Suppressor macrophage treated with lipopolysaccharide for 1 hour (primary cell): ENCODE measurements at regions not wholly inside any gene's neighbourhood (a gene's known extent, or its start where the extent isn't known, plus 50 kb on each side); places are given as distances from the start of the nearest gene placed in this dataset.

Source experiments
- DNase-seq, 3 donors: peaks; one replicate each; pipeline ENCODE4 v3.0.0-alpha.2; 2020 to 2022

DNA sequence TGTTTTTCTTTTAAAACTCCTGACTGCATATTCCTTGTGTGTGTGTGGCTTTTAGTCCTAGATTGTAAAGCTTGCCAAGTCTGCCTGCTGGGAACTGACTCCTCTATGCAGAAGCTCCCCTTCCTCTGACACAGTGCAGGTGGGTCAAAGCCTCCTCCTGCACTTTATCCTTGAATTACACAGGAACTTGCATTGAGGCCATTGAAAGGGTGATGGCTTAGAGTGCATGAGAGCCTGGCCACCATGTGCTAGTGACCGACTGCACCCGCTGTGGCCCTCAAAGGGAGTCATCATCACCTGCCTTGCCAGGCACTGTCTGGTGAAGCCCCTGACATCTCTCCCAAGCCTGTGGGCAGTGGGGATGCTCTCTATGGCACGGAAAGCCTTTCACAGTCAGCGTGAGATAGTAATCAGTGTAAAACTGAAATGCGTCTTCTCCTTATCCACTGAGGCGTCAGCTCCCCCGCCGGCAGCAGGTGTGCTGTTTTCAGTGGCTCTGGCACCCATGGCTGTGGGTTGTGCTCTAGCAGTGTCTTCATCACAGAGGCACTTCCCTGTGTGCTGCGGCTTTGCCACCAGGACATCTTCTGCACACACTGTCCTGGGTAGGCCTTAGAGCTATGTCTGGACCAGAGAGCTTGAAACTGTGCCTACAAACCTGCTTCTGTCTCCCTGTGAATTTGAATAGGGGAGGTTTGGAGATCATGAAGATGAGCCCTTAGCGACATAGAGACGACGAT lies 87.9 kb downstream of the THBS2 start:
- no peak for DNase-seq

DNA sequence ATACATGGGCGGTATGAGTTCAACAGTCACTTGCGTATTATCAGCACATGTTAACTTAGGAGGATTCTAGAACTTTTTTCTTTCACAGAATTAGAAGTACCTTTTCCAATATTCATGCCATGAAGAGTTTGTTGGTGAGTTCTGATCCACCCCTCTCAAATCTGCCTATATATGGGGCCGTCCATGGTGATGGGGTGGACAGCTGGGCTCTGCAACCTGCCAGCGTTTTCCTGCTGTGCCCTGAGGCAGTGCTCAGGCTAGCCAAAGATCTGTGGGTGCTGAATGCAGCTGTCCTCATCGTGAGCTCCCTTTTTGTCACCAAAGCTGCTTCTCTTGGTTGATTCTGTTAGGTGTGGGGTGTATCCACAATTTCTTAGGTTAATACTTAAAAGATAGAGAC lies 88.7 kb downstream of the THBS2 start:
- DNase-seq, result no peak

DNA sequence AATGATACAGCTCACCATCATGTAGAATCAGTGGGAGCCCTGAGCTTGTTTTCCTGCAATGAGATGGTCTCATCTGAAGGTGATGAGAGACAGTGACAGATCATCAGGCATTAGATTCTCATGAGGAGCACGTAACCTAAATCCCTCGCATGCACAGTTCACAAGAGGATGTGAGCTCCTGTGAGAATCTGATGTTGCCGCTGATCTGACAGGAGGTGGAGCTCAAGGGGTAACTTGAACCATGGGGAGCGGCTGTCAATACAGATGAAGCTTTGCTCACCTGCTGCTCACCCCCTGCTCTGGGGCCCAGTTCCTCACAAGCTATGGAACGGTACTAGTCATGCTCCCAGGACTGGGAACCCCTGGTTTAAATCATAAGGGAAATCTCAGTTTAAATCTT lies 89.2 kb downstream of the THBS2 start:
- no peak for DNase-seq

DNA sequence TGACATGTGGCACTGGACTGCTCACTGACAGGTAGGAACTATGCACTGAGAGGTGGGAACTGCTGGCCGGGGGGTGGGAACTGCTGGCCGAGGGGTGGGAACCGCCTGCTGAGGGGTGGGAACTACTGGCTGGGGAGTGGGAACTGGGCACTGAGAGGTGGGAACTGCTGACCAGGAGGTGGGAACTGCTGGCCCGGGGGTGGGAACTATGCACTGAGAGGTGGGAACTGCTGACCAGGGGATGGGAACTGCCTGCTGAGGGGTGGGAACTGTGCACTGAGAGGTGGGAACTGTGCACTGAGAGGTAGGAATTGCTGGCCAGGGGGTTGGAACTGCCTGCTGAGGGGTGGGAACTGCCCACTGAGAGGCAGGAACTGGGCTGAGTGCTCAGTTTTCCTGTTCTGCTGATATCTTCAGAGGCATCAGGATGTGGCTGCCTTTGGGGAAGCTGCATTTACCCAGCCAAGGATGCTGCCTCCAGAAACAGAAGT lies 90.2 kb downstream of the THBS2 start:
- peak in 2 of 3 donors; percentile 18 to 29 for DNase-seq

DNA sequence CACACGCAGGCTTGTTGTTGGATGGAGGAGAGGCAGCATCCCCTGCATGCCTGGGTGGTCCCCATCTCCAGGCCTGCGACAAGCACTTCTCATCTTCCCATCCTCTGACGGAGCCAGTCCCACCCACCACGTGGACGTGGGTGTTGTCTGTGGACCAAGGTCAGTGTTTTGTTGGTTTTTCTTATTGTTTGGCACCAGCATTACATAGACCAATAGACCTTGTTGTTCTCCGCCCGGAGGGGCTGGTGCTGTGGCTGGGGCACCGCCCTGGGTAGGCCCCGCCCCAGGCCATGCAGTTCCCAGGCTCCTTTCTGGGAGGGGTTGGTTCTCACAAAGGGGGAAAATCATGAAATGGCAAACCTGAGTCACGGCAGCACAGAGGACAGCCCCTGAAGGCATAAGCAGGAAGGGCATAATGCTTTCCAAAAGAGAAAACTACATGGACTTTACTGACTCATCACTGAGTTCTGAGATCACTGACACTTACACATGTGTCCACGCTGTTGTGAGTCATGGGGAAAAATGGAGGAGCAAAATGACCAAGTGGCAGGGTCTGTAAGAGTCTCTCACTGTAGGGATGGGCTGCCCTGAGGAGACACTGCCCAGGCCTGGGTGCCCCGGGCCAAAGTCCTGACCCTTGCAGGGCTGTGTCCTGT lies 90.8 kb downstream of the THBS2 start:
- peak; percentile 88 to 92 (median 90) for DNase-seq

DNA sequence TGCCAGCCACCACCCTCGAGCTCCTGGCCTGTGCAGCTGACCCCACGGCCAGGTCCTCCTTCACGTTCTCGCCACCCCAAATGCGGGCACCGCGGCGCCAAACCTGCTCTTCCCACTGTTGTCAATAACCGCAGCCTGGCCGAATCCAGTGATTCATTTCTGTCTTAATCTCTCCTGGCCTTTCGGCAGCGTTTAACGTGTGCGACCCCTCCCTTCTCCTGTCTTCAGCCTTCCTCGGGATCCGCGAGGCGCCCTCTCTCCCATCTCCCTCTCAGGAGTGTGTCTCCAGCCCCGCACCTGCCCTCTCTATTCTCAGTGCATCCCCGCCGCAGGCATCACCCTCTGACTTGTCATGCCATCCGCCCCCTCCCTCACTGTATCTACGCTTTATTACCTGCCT lies 91.4 kb downstream of the THBS2 start:
- no peak for DNase-seq

DNA sequence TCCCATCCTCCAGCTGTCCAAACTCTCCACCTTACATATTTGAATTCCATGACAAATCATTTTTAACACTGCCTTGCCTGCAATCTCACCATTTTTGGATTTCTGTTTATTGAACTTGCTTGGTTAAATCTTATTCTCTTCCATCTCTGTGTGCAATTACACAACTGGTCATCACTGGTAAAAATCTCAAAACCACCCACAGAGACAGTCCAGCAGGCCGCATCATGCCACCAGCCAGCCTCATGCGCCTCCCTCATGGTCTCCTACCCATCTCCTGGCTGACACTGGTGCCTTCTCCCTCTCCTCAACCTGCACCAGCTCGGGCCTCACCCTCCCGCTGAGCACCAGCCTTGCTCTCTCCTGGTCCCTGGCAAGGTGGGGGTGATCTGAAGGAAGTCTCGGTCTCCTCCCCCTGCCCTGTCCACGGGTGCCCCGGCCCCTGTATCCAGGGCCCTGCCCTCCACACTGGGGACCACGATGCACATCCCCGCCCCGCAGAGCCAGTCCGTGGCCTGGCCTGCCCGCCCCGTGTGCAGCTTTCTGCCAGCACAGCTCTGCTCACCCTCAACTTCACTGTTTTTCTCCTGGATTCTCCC lies 92.0 kb downstream of the THBS2 start:
- DNase-seq, result no peak

DNA sequence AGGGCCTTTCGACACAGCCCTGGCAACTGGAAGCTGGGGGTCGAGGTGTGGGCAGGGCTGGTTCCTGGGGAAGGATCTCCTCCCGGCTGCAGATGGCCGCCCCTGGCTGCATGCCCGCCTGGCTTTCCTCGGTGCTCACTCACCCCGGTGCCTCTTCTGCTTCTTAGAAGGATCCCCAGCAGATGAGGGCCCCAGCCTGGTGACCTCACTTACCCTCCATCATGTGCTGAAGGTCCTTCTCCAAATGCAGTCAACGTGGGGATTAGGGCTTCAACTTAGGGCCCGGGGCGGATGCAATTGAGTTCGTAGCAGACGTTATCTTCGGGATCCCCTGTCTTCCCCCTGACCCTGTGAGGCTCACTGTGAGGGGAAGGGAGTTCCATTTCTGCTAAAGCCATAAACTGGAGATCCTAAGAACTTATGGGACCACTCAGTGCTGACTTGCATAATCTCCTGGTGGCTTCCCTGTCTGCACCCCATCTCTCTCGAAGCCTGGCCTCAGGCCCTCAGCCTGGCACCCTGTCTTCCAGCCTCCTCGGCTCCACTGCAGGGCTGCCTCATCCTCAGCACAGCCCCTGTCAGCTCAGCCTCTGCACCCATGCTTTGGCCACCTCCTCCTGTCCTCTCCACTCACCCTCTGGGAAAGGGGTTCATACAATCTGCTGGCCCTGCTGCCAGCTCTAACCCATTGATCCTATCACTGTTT lies 92.6 kb downstream of the THBS2 start:
- peak; percentile 24 to 51 (median 38) for DNase-seq

DNA sequence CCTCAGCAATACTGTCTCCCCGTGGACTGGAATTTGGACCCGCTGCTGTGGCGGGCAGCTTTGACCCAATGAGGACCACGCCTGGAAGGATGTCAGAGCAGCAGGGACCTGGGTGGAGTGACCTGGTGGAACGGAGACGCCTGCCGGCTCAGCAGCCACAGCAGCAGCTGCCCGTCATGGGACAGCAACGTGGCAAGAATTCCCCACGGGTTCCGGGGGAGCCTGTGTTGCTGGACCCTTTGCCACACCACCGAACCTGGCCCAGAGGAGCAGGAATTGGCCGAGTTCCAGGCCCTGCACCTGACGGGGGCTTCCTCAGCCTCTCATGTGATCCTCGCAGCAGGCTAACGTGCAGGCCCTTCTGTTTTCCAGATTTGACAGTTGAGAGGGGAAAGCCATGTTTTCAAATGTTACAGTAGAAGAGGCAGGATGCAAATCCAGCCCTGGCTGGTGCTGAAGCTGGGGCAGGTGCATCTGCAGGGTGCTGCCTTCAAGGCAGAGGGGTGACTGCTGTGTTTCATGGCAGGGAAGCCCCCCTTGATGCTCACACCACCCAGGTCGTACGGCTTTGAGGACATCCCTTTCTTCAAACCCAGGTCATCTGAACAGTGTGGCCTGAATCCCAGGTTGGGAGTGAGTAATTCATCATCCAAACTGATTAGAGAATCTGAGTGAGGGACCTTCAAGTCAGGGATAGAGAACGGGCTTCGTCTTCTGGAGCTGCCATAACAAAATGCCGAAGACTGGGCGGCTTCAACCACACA lies 93.4 kb downstream of the THBS2 start:
- DNase-seq, result no peak

DNA sequence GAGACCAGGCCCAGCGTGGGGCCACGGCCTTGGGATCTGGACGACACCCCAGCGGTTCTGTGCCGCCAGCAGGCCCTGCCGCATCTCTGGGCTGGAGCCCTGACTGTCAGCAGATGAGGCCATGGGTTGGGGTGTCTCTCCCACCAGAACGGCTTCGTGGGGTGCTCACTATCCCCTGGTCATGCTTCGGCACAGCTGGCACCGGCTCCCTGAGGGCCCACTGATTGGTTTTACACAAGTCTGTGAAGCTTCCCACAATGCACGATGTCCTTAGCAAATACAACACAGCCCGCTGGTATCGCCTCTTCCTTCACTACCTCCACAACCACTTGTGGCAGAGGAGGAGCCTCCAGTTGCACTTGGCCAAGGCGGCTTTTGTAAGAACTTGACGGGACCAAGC lies 94.3 kb downstream of the THBS2 start:
- no peak for DNase-seq

DNA sequence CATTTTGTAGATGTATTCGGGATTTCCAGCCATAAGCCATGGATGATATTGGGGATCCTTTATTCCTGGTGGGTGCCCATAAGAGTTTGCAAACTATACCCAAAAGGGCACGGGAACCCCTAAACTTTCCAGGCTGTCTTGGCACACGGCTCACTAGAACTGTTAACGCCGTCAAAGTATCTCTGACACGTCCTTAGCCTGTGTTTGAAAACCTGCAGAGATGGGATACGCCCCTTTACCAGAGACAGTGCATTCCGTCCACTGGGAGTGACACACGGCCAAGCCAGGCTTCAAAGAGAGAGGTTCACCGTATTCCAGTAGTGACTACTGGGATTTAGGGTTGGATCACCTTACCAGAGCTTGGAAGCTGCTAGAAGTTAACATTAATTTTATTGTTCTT lies 95.0 kb downstream of the THBS2 start:
- peak in 1 of 3 donors; percentile 5 for DNase-seq

DNA sequence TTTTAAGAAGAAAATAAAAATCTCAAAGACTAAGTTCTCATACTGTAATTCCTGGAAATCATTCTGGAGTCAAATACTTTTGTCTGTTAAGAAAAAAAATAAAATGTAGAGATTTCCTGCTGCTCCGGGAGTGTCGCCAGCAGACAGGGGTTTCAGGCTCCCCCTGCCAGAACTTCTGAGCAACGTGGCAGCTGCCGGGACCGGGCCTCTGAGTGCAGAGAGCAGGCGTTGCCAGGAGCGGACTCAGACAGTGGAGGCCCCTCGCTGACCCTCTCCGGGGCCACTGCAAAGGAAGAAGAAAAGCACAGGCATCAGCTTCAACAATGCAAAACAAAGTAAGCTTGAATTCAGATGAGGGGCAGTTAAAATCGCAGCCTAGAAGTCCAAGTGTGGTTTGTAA lies 95.5 kb downstream of the THBS2 start:
- DNase-seq, result no peak

DNA sequence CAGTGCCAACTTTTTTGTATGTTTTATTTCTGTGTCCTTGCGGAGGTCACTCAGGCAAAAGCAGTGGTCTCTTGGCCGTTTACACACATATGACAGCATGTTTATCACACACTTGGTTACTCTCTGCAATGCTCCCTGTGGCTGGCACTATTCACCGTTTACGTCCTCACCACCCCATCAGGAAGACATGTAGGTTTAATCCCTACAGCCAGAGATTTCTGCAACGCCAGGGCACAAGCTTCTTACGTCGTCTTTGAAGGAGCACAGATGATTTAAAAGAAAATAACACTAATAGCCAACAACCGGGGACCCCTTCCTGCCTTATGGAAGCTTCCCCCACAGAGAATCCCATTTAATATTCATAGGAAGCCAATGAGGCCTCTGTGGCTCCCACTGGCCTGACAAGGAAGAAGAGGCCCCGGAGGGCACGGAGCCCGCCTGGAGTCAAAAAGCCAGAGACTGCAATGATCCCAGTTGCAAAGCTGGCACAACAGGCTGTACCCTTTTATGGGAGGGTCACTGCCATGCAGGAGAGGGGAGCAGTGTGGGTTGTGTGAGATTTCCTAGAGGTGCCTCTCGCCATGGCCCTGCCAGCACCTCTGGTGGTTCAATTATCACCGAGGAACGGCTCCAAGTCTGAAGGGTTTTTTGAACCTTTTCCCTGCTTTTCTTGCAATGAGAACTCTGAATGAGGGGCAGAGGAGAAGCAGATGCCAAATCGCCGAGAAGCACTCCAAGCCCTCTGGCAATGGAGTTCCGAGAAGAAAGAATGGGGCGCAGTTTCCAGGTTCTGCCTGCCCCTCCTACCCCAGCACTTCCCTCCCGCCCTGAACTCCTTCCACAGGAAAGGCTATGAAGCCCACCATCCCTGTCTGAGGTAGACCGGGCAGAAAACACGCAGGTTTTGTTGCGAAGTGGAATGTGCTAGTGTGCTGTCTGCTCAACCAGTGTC lies 96.2 kb downstream of the THBS2 start:
- no peak for DNase-seq

DNA sequence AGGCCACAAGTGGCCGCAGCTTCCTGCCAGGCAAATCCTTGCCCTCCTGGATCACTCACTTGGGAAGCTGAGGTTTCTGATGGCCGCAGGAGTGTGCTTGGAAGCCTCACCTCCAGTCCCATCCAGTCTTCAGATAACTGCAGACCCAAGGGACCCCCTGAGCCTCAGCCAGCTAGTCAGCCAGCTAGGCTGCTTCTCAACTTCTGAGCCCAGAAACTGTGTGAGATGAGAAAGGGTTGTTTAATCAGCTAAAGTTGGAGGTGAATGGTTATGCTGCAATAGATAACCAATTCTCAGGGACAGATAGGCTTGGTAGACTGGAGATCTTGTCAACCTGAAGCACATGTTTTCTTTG lies 96.9 kb downstream of the THBS2 start:
- no peak for DNase-seq

DNA sequence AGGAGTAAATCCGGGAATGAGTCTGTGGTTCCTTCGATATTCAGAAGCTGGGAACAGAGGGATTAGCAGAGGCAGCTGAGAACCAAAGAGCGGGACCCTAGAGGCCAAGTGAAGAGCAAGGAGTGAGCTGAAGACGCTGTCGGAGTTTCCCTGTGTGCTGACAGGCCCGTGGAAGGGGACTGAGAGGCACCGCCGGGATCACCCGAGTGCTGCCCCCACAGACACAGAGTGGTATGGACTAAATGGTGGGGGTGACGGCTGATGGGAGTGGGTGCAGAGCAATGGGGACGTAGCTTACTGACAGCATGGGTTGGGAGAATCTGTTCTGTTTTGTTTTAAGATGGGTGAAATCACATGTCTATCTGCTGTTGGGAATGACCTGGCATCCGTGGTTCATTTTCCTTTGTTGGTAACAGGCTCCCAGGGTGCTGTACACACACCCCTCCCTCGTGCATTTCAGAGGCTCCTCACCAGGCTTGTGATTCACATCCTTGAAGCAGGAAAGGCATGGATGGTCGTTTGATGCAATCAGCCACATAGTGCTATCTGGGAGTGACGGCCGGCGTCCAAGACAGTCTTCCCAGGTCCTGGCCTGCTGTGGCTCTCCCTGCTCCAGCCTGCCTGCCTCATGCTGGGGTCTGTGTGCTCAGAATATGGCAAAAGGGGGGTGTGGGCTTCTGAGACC lies 97.4 kb downstream of the THBS2 start:
- DNase-seq, result no peak

DNA sequence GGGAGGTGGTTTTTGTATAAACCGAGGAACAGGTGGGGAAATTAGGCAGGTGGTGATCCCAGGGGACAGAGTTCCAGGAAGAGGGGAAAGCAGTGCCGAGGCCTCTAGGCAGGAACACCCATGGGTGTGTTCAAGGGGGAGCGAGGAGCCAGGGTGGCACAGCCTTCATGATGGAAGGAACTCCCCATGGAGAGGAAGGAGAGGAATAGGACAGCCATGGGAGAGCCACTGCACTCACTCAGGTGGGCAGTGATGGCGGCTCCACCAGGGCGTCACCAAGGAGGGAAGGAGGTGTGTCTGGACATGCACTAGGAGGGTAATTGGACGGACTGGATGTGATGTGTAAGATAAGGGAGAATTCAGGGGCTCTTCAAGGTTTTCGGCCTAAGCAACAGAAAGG lies 98.2 kb downstream of the THBS2 start:
- no peak for DNase-seq

DNA sequence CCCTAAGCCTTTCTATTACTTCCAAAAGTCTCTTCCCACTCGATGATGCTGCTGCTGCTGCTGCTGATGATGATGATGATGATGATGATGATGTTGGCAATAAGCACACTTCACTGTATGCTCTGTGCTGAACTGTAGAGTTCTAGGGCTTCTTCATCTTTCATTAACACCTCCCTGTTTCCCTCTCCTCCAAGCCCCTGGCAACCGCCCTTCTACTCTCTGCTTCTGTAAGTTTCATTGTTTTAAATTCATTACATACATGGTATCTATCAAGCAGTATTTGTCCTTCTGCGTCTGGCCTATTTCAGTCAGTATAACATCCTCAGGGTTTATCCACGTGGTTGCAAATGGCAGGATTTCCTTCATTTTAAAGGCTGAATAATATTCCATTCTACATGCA lies 100.2 kb downstream of the THBS2 start:
- no peak for DNase-seq

DNA sequence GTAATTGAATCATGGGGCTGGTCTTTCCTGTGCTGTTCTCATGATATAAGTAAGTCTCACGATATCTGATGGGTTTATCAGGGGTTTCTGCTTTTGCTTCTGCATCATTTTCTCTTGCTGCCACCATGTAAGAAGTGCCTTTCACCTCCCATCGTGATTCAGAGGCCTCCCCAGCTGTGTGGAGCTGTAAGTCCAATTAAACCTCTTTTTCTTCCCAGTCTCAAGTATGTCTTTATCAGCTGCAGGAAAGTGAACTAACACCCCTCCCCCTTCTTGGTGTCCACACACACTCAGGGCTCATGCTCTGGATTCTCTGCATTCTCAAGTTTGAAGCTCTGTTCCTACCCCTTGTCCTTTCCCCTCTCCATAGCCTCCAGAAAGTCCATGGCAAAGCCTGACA lies 107.1 kb downstream of the THBS2 start:
- no peak for DNase-seq

DNA sequence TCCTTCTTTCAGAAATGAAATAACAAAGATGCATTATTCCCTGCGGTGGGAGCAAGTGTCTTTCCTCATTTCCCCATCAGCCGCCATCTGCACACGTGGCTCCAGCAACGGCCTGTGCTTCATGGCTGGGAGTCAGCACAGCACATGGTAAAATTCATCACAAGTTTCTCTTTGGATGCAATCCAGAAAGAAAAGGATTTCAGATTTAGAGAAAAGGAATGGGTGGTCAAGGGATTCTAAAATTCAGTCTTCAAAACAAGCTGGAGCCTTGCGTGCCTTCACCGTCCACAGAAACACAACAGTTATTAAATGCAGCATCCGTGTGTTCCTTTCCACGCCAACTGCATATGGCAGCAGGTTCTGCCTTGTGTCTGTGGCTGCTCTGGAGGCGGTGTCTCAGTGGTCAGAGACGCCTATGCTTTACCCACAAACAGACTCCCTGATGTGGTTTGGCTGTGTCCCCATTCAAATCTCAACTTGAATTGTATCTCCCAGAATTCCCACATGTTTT lies 107.6 kb downstream of the THBS2 start:
- DNase-seq, result no peak

DNA sequence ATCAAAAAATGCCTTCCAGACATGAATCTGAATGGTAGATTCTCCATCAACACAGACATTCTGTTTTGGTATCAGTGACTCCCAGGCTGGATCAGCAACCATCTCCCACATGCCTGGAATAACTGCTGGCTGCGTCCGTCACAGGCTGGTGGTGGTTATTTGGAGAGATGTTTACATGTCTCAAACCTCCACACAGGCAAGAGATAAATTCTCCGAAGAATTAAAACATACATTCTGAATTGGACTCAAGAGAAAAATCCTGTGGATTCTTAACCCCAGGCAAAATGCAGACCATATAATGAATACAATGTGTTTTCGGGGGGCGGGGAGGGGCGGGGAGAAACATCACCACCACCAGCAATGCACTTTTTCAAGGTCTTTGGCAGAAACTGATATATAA lies 108.2 kb downstream of the THBS2 start:
- DNase-seq, result no peak

DNA sequence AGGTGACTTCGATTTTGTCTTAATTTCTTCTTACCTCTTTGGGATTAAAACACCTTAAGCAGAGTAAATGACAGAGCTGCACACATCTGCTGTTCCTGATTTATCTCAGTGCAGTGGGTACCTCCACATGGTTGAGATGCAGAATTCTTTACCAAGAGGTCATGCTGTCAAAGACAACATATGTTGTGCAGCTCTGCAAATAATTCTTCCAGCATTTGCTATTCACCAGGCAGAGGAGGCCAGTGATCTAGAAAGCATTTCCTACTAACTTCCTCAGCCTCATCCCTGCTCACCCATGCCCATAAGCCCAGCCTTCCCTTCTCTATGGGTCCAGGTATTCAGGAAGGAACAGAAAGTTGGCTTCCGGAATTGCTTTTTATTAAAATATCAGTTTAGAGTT lies 109.3 kb downstream of the THBS2 start:
- no peak for DNase-seq
